HG03442 (cell line): ENCODE measurements at regions not wholly inside any gene's neighbourhood (a gene's known extent, or its start where the extent isn't known, plus 50 kb on each side); places are given as distances from the start of the nearest gene placed in this dataset.

Experiments used
- ATAC-seq: cut with Tn5 transposase; IDR thresholded peaks from one replicate; pipeline ENCODE4 v1.9.1; 2021; ENCODE audit warnings: mild to moderate bottlenecking, moderate library complexity; ENCODE audit not compliant: unreplicated experiment

DNA sequence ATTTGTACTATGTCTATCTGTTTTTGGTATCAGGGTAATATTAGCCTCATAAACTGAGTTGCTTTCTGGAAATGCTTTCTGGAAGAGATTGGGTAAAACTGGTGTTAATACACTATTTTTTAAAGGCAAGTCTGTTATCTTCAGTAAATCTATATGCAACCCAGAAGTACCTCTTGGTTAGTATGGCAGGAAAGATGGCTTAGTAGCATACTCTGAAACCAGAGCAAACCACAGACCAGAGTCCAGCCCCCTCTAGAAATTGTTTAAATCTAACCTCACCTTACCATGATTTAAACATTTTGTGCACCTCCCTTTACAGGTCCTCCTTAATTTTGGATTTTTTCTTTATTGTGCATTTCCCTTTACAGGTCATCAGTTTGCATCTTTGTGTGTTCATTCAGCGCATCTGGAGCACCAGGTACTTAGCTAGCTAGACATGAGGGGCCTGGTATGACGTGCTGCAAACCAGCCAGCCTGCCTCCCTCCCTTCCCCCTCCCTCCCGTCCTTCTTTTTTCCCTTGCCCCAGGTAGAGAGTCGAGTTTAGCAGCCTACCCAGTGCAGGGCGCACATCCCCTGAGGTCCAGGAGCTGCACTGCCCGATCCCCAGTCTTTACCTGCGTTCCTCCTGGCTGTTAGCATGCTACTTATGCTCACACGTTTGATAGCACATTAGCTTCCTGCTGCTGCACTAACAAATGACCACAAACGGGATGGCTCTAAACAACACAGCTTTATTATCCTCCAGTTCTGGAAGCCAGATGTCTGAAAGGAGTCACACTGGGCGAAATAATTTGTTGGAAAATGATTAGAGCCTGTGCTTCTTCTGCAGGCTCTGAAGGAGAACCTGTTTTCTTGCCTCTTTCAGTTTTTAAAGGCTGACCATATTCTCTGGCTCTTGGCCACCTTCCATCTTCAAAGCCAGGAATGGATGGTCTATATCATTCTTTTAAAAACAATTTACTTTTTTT lies 299.9 kb upstream of the HABP2 start:
- ATAC-seq, result no peak

DNA sequence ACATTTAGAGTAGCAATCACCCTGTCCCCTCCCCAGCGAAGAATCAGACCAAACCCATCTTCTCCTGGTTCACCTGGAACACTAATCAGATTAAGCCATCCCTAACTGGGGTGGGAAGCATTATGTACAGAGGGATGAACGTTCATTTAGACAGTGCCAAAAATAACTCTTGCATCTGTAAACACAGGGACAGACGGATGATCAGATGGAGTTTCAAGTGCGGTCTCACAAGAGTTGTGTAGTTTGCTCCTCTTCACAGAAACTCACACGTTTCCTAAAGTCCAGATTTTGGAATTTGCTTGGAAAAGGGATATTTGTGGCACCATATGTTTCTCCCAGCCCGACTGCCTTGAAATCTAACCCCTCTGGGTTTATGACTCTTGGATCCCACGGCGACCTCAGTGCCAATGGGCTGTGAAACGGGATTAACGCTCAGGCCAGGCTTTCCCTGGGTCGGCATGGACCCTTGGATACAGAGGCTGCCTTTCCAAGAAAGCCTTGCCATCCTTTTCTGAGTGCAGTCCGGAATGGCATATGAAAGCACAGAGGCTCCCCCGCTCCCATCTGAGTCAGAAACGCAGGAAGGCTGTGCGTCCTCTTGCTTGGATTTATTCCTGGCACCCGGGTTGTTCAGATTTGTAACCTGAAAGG lies 293.2 kb upstream of the HABP2 start:
- no peak for ATAC-seq

DNA sequence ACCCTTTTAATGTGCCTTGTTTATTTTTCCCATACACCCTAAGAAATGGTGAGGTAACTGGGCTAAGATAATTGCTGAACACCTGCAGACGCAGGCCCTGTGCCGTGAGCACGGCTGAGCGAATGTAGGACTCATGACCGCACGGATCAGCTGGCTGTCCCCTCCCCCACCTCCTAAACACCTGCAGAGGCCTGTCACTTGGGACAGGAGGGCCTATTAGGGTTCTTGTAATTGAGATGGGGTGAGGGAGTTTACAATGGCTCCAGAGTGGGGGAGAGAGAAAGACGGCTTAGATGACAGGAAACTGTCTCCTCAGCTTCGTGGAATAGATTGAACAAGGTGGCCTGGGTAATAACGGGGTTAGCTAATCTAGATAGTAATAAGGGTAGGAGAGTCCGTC lies 291.7 kb upstream of the HABP2 start:
- no peak for ATAC-seq

GRCh38 chr10:113261611-113262091 lies 291.2 kb upstream of the HABP2 start:
- no peak for ATAC-seq

- ATAC-seq, result no peak
Observed at GRCh38 chr10:113263056-113263455, 289.8 kb upstream of the HABP2 start.

- ATAC-seq, result peak; percentile 69
Observed at GRCh38 chr10:113264333-113265131, 288.3 kb upstream of the HABP2 start.

GRCh38 chr10:113266147-113266546 lies 286.7 kb upstream of the HABP2 start:
- ATAC-seq, result no peak

DNA sequence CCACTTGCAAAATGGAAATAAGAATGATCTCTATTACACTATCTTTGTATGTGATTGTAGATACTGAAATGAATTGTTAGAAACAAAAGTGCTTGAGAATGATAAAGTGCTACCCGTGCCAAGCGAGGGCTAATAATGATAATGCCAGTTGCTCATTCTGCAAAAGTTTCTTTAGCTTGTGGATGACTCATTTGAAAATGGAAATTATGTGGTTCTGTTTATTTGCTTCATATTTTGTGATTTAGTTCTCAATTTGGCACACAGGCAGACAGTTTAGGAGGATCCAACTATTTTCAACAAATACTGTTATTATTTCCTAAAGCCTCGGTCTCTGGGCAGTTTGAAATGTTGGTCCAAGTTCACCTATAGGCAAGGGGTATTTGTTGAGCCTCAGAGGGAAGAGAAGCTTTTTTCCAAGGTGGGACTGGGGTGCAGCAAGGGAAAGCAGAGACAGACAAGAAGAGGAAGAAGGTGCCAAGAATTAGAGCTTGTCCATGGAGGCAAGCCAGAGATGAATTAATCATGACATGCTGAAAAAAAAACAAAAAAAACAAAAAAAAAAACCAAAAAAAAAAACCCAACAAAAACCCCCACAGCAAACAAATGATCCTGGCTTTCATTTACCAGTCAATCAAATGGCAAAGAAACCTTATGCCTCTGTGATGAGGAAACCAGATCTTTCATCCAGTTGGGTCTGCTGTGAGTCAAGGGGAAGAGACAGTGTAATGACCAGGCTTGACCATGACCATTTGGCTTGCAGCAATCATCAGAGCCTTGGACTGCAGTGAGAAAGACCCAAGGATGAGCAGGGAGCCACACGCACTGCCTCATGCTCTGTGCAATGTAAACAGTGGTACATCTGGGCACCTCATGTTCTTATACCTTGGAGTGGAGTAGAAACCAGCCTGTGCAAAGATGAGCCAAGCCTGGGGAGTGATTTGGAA lies 285.0 kb upstream of the HABP2 start:
- ATAC-seq, result no peak

- no peak for ATAC-seq
Observed at GRCh38 chr10:113269333-113269732, 283.5 kb upstream of the HABP2 start.

- ATAC-seq, result no peak
Observed at GRCh38 chr10:113272511-113272910, 280.3 kb upstream of the HABP2 start.

DNA sequence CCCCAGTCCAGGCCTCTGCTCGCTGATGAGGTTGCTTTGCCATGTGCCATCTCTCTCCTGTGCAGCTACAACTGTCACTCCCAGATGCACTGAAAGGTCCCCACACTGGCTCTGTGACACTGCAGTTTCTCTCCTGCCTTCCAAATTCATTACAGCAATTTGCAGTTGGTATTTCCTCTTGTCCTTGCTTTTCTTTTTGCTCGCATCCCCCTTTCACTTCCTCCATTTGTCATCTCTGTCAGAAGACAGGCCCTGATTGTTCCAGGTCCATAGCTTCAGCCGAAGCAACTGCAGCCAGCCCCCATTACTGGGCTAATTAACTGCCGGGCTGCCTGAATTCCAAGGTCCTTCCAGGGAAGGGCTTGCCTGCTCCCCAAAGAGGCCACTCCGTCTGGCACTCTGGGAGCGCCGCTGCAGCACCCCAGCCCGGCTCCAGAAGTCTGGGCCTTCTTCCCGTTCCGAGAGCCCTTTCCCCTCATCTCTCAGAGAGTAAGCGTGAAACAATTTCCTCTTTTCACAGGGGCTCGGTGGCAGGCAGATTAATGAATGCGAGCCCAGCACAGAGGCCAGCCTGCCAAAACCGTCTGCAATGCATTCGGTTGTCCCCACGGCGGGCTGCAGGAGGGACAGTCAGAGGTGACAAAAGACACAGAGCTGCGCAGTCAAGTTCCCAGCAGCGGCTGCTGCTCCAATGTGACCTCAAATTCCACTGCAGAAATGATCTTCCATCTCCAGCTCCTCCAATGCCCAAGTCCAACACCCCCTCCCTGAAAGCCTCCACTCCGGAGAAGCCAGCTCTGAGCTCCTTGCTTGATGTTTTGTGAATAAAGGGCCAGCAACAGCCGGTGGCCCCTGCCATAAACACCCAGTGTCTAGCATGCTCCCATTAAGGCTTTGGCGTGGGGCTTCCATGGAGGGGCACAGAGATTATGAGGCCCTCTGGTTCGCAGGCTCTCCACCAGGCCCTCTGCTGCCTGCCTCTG lies 279.4 kb upstream of the HABP2 start:
- no peak for ATAC-seq

DNA sequence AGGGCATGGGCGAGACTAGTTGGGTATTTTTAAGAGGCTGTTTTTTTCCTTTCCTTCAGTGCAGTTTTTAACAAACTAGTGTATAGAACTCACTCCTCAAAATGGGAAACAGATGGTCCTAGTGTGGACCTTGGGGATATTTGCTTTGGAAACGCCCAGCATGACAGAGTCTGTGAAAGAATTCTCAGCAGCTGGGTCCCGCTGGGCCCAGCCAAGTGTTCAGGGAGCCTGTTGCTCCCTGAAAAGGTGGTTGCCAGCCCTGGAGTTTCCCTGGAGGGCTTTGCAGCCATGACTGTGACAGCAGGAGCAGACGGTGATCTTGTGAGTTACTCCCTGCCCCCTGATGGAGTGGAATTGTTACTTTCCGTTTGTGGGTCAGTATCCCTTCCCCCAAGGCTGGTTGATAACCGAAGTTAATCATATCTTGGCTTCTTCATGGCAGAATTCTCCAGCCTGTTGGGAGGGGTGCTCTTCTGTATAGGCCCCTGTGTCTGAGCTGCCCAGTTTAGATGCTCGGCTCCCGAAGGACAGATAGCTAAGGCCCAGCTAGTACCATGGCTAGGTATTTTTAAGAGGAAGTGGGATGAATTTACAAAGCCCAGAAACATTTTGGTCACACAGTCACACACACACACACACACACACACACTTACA lies 278.6 kb upstream of the HABP2 start:
- no peak for ATAC-seq

- ATAC-seq, result no peak
Observed at GRCh38 chr10:113278221-113278620, 274.6 kb upstream of the HABP2 start.

GRCh38 chr10:113278664-113279063 lies 274.2 kb upstream of the HABP2 start:
- ATAC-seq, result no peak

GRCh38 chr10:113279262-113279661 lies 273.6 kb upstream of the HABP2 start:
- no peak for ATAC-seq

- no peak for ATAC-seq
Observed at GRCh38 chr10:113282564-113282963, 270.3 kb upstream of the HABP2 start.

GRCh38 chr10:113283189-113283588 lies 269.7 kb upstream of the HABP2 start:
- ATAC-seq, result no peak

DNA sequence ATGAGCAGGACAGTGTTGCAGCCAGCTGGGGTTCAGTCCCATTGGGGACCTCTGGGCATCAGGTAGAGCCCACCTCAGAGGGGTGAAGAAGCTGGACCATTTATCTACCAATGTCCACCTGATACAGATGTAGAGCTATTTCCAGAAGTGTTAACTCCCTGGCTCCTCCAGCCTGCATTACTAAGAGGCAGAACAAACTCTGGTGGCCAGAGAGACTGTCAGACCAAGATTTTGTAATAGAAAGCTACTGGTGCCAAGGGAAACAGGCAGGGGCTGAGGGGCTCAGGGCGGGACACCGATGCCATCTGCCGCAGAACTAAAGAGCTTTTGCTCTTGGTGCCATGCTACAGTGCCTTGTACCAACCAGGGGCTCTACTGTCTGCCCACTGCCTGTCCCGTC lies 268.2 kb upstream of the HABP2 start:
- no peak for ATAC-seq
